Renal pelvis (tissue), 1 donor: ENCODE measurements at regions not wholly inside any gene's neighbourhood (a gene's known extent, or its start where the extent isn't known, plus 50 kb on each side); places are given as distances from the start of the nearest gene placed in this dataset.

Experiments
- DNase-seq: peaks from one replicate; pipeline ENCODE4 v3.0.0-alpha.2; 2013

GRCh38 chr1:95370691-95371562 lies 136.9 kb downstream of the RWDD3 start:
- no peak for DNase-seq

- no peak for DNase-seq
Measured at GRCh38 chr1:95371666-95372282, 137.8 kb downstream of the RWDD3 start.

GRCh38 chr1:95375174-95375573 lies 141.2 kb downstream of the RWDD3 start:
- no peak for DNase-seq

- DNase-seq = no peak
Measured at GRCh38 chr1:95380909-95381308, 146.9 kb downstream of the RWDD3 start.

GRCh38 chr1:95382000-95382786 lies 148.2 kb downstream of the RWDD3 start:
- no peak for DNase-seq

GRCh38 chr1:95383111-95383510 lies 149.1 kb downstream of the RWDD3 start:
- DNase-seq = no peak

- peak; percentile 62 for DNase-seq
Measured at GRCh38 chr1:95384567-95384966, 150.6 kb downstream of the RWDD3 start.

GRCh38 chr1:95386371-95386770 lies 152.4 kb downstream of the RWDD3 start:
- no peak for DNase-seq

GRCh38 chr1:95386915-95387314 lies 152.9 kb downstream of the RWDD3 start:
- no peak for DNase-seq

- no peak for DNase-seq
Measured at GRCh38 chr1:95388031-95388430, 154.0 kb downstream of the RWDD3 start.

- no peak for DNase-seq
Measured at GRCh38 chr1:95393434-95393833, 159.4 kb downstream of the RWDD3 start.

GRCh38 chr1:95396557-95396956 lies 162.5 kb downstream of the RWDD3 start:
- no peak for DNase-seq

- no peak for DNase-seq
Measured at GRCh38 chr1:95402780-95403179, 168.8 kb downstream of the RWDD3 start.

- no peak for DNase-seq
Measured at GRCh38 chr1:95406279-95406678, 172.3 kb downstream of the RWDD3 start.

- no peak for DNase-seq
Measured at GRCh38 chr1:95407131-95407885, 173.3 kb downstream of the RWDD3 start.

GRCh38 chr1:95407886-95408291 lies 173.9 kb downstream of the RWDD3 start:
- DNase-seq = no peak

- DNase-seq = no peak
Measured at GRCh38 chr1:95408507-95409136, 174.6 kb downstream of the RWDD3 start.

GRCh38 chr1:95409276-95409675 lies 175.3 kb downstream of the RWDD3 start:
- DNase-seq = no peak

- no peak for DNase-seq
Measured at GRCh38 chr1:95409901-95410300, 175.9 kb downstream of the RWDD3 start.

GRCh38 chr1:95415146-95415545 lies 181.1 kb downstream of the RWDD3 start:
- no peak for DNase-seq

GRCh38 chr1:95426772-95427171 lies 192.8 kb downstream of the RWDD3 start:
- DNase-seq = no peak
